ENCODE measurements at regions not wholly inside any gene's neighbourhood (a gene's known extent, or its start where the extent isn't known, plus 50 kb on each side); places are given as distances from the start of the nearest gene placed in this dataset.
"Not testable (repeated sequence)": the region's sequence is repeated elsewhere in the genome, so short reads cannot be mapped to it uniquely, and the experiment has no call there.

- FAIRE-seq (no peak), DNase-seq (no peak)
- no peaks in the 10 kb centered on the region for H3K36me3 ChIP-seq (ENCODE audit: control insufficient read depth in 2 of 3, insufficient read depth in 3 of 3, low read length in 3 of 3)
- no peaks in the 10 kb centered on the region for H3K4me1 ChIP-seq (ENCODE audit: control insufficient read depth in 2 of 3, insufficient read depth in 2 of 3, low read depth in 1 of 3, low read length in 3 of 3)
- H3K9me3 ChIP-seq (ENCODE audit: control insufficient read depth in 2 of 3, insufficient read depth in 1 of 3, low read length in 3 of 3): no peaks in the 10 kb centered on the region
- TF ChIP-seq CTCF (IDR thresholded peaks at IDR 0.05; ENCODE audit: borderline replicate concordance, extremely low read depth, insufficient read depth): no peak
- no peak overlapping the region for H3K9ac ChIP-seq (ENCODE audit: low read length in 3 of 3)
- H3K27ac ChIP-seq (ENCODE audit: low read depth in 2 of 2, low read length in 2 of 2): no peak overlapping the region
- no peak overlapping the region for H3K4me3 ChIP-seq (ENCODE audit: low read length in 3 of 3)
- H3K27me3 ChIP-seq (ENCODE audit: control insufficient read depth, insufficient read depth, low read length): no peaks in the 10 kb centered on the region
- intact Hi-C loops (cut with DNase I): no loop called here
Measured at GRCh38 chr2:78754930-78755329, 270.6 kb upstream of the REG3G start.

GRCh38 chr2:78757191-78757590, 268.3 kb upstream of the REG3G start:
- no peaks in the 10 kb centered on the region for H3K4me1 ChIP-seq (ENCODE audit: control insufficient read depth in 2 of 3, insufficient read depth in 2 of 3, low read depth in 1 of 3, low read length in 3 of 3)
- H3K27ac ChIP-seq (ENCODE audit: low read depth in 2 of 2, low read length in 2 of 2): no peak overlapping the region
- peaks cover 0 to 3% (median 0%) of the 10 kb centered on the region in 3 donors for H3K9me3 ChIP-seq (ENCODE audit: control insufficient read depth in 2 of 3, insufficient read depth in 1 of 3, low read length in 3 of 3)
- no peak overlapping the region for H3K9ac ChIP-seq (ENCODE audit: low read length in 3 of 3)
- FAIRE-seq (no peak), DNase-seq (no peak)
- no peak for TF ChIP-seq CTCF (IDR thresholded peaks at IDR 0.05; ENCODE audit: borderline replicate concordance, extremely low read depth, insufficient read depth)
- no peak overlapping the region for H3K4me3 ChIP-seq (ENCODE audit: low read length in 3 of 3)
- no peaks in the 10 kb centered on the region for H3K36me3 ChIP-seq (ENCODE audit: control insufficient read depth in 2 of 3, insufficient read depth in 3 of 3, low read length in 3 of 3)
- H3K27me3 ChIP-seq (ENCODE audit: control insufficient read depth, insufficient read depth, low read length): no peaks in the 10 kb centered on the region
- intact Hi-C loops (cut with DNase I): no loop called here

DNA sequence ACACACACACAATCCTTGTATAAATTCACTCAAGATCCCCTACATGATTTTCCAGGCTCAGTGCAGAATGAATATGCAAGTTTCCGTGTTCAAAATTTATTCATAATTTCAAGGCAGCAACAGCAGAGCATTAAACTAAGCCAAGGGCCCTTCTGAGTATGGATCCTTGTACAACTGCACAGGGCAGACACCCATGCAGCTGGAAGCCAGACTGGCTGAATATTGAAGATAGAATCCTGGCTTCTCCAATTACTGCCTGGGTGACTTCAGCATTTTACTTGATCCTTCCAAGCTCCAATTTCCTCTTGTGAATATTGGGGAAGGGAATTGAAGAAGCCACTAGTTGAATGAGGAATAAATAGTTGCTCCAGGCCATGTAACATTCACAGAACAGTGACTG, 267.9 kb upstream of the REG3G start:
- DNase-seq (no peak), FAIRE-seq (no peak)
- Histone ChIP-seq H3K4me3 (ENCODE audit: low read length in 3 of 3) (no peak overlapping the region), H3K4me1 (ENCODE audit: control insufficient read depth in 2 of 3, insufficient read depth in 2 of 3, low read depth in 1 of 3, low read length in 3 of 3) (no peaks in the 10 kb centered on the region), H3K9me3 (ENCODE audit: control insufficient read depth in 2 of 3, insufficient read depth in 1 of 3, low read length in 3 of 3) (peaks cover 0 to 3% (median 0%) of the 10 kb centered on the region in 3 donors), H3K9ac (ENCODE audit: low read length in 3 of 3) (no peak overlapping the region), H3K27ac (ENCODE audit: low read depth in 2 of 2, low read length in 2 of 2) (no peak overlapping the region), H3K36me3 (ENCODE audit: control insufficient read depth in 2 of 3, insufficient read depth in 3 of 3, low read length in 3 of 3) (no peaks in the 10 kb centered on the region), H3K27me3 (ENCODE audit: control insufficient read depth, insufficient read depth, low read length) (no peaks in the 10 kb centered on the region)
- intact Hi-C loops (cut with DNase I): no loop called here
- no peak for TF ChIP-seq CTCF (IDR thresholded peaks at IDR 0.05; ENCODE audit: borderline replicate concordance, extremely low read depth, insufficient read depth)

DNA sequence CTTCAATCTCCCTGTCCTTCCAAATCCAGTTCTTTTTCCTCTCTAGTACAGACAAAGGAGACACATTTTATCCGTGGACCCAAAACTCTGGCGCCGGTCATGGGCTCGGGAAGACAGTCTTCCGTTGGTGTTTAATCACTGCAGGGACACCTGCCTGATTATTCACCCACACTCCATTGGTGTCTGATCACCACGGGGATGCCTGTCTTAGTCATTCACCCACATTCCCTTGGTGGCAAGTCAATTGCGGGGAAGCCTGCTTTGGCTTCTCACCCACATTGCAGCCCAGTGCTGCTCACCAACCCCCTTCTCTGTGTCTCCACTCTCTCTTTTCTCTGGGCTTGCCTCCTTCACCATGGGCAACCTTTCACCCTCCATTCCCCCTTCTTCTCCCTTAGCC, 266.7 kb upstream of the REG3G start:
- H3K9ac ChIP-seq (ENCODE audit: low read length in 3 of 3); FAIRE-seq: not testable (repeated sequence)

More for the DNA sequence above, 266.7 kb upstream of the REG3G start:
- H3K36me3 ChIP-seq (ENCODE audit: control insufficient read depth in 2 of 3, insufficient read depth in 3 of 3, low read length in 3 of 3); H3K4me1 ChIP-seq (ENCODE audit: control insufficient read depth in 2 of 3, insufficient read depth in 2 of 3, low read depth in 1 of 3, low read length in 3 of 3); DNase-seq; H3K27me3 ChIP-seq (ENCODE audit: control insufficient read depth, insufficient read depth, low read length); H3K4me3 ChIP-seq (ENCODE audit: low read length in 3 of 3); H3K9me3 ChIP-seq (ENCODE audit: control insufficient read depth in 2 of 3, insufficient read depth in 1 of 3, low read length in 3 of 3); H3K27ac ChIP-seq (ENCODE audit: low read depth in 2 of 2, low read length in 2 of 2); intact Hi-C loops (cut with DNase I): not testable (repeated sequence)

All from kidney (tissue), 13 donors.